GM12891 (cell line): ENCODE measurements at regions not wholly inside any gene's neighbourhood (a gene's known extent, or its start where the extent isn't known, plus 50 kb on each side); places are given as distances from the start of the nearest gene placed in this dataset.

Experiments
- DNase-seq: peaks from one replicate; pipeline ENCODE4 v3.0.0; 2011; ENCODE audit warnings: low spot score; ENCODE audit not compliant: insufficient read length
- FAIRE-seq: peaks from 2 replicates; lab custom pipeline; 2011; peaks lifted over from hg19 to GRCh38; lab: Jason Lieb, UNC
- PAX5 ChIP-seq: IDR thresholded peaks from 2 replicates; pipeline ENCODE4 v1.6.1; 2011; ENCODE audit warnings: low read length, moderate library complexity, mild to moderate bottlenecking; ENCODE audit not compliant: insufficient read depth, severe bottlenecking
- POLR2A ChIP-seq: IDR thresholded peaks from 2 replicates; pipeline ENCODE4 v1.6.1; 2011; ENCODE audit warnings: low read depth, low read length, control low read depth
- POLR2AphosphoS5 ChIP-seq: IDR thresholded peaks from 2 replicates; pipeline ENCODE4 v1.6.1; 2011; ENCODE audit warnings: low read depth, low read length, control low read depth
- POU2F2 ChIP-seq: IDR thresholded peaks from 2 replicates; pipeline ENCODE4 v1.6.1; 2011; ENCODE audit warnings: low read depth, mild to moderate bottlenecking, control low read depth, low read length, moderate library complexity
- SPI1 ChIP-seq: IDR thresholded peaks from 2 replicates; pipeline ENCODE4 v1.6.1; 2011; ENCODE audit warnings: low read depth, low read length, control low read depth
- TAF1 ChIP-seq: IDR thresholded peaks from 2 replicates; pipeline ENCODE4 v1.6.1; 2011; ENCODE audit warnings: low read depth, low read length, control low read depth

DNA sequence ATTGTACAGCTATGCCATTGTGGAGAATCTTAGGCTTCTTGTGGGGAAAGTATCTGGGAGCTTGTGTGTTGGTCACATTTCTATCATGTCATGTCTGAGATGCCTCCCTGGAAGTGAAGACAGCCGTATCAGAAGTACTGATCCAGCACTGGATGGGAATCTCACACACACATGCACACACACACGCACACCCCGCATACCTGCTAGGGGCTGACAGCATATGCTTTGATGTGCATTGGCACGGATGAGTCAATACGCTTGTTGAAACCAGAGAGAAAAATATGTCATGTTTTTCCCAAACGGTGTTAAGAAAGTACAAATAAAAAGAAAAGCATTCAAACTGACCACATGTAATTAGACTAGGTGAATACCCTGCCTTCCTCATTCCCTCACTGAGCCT, 260.8 kb downstream of the KTN1 start:
- DNase-seq (no peak), FAIRE-seq (no peak)
- TF ChIP-seq SPI1 (no peak), POU2F2 (no peak), POLR2AphosphoS5 (no peak), POLR2A (no peak), PAX5 (no peak), TAF1 (no peak)

DNA sequence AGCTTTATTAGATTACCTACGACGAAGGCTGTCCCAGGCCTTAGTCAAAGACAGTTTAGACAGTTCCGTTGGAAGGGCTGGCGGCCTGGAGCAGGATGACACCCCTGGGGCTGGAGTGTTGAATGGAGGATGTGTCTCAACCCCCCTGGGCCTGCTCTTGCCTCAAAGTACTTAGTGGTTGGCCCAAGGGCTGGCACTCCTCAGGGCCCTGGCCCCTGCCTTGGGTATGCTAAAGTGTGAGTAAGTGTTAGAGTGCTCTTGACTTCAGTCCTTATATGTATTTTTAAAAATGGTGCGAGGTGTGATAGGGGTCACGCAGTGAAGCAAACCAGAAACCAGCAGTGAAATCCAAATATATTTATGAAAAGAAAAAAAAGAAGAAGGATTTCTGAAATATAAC, 261.6 kb downstream of the KTN1 start:
- TF ChIP-seq PAX5, result no peak
- no peak for TF ChIP-seq SPI1
- no peak for TF ChIP-seq POLR2A
- TF ChIP-seq POU2F2, result no peak
- TF ChIP-seq POLR2AphosphoS5, result no peak
- no peak for TF ChIP-seq TAF1
- no peak for FAIRE-seq

DNA sequence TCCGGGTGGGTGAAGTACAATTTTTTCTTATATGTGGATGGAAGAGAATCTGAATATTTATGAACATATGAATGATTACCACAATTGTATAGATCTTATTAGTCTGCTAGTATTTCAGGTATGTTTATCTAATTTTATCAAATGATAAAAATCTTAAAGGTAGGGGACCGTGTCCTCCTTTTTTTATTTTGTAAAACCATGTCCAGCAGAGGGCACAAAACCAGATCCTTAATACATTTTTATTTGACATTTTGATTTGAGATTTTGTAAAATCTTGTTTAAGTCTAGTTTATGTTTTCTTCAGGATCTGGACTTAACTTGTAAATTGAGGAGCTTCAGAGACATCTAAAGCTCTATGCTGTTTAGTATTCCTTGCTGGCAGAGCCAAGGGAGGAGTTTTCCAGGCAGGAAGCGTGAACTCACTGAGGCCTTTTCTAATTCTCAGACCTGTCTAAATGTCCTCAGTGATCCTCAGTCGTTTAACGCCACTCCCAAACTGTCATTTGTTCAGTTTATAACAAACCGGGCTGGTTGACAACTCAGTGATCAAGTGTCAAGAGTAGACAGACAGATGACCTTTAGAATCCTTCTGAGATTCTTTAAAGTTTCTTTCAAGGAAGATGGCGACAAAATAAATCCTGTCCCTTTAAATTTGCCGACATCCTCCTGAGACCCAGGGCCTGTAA, 263.9 kb downstream of the KTN1 start:
- DNase-seq (no peak), FAIRE-seq (no peak)
- TF ChIP-seq TAF1 (no peak), POU2F2 (no peak), SPI1 (no peak), POLR2A (no peak), PAX5 (no peak), POLR2AphosphoS5 (no peak)

More for the DNA sequence above, 261.6 kb downstream of the KTN1 start:
- no peak for DNase-seq

DNA sequence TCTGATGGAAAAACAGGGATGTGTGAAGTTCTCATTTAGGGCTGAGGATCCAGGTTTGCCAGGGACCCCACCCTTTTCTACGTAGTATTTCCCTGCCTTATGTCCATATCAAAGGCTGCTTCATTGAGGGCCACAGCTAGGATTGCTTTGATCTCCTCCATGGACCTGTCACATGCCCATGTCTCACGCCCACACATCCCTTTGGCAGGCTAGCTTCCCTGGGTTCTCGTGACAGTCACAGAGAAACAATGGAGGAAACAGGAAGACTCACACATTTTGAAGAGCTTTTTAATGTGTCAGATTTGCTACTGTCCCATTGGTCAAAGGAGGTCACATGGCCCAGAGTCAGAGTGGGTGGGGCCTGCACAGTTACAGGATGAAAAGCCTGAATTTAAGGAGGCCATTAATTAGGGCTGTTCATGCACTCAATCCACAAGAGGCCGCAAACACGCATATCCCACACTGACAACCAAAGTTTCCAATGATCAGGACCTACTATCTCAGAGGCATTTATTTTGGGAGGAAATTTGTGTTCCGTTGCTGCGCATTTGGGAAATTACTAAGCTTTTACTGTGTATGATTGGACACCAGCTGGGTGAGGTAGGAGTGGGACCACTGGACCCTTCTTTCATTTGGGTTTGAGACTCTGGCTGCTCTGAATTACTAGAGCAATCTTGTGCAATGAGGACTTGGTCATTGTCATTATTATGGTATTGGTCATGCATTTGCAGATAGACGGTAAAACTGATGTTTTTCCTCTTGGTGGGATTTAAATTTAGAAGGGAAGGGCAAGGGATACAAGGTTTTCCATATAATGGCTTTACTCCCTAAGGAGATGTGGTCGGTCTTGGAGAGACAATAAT, 266.2 kb downstream of the KTN1 start:
- TF ChIP-seq POLR2AphosphoS5, result no peak
- TF ChIP-seq TAF1, result no peak
- no peak for TF ChIP-seq POLR2A
- TF ChIP-seq SPI1, result no peak
- no peak for TF ChIP-seq POU2F2
- TF ChIP-seq PAX5, result no peak
- DNase-seq (no peak), FAIRE-seq (no peak)

DNA sequence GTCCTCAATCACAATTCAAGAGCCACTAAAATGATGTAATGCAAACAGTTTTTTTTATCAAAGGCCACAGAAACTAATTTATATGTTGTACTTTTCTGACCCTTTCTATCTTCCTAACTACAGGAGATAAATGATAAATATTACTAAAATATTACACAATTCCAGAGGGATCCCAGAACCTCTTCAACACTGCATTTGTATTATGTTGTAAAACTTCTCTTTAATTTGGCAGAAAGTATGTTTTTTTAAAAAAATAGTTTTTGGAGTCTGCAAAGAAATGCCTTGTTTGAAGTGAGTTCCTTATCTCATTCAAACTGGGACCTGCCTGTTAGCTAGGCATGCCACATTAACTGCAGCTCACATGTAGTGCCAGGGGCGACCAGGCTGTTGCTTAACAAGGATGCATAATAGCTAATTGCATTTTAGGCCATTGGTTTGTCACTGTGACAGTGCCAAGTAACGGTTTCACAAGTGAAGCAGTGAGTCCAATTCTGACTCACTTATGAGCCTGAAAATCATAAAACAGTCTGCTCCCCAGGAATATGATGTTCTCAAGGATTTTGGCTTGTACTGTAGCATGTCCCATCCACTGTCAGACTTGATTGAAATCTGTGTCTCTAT, 266.9 kb downstream of the KTN1 start:
- DNase-seq (no peak), FAIRE-seq (no peak)
- TF ChIP-seq POLR2AphosphoS5 (no peak), SPI1 (no peak), POLR2A (no peak), PAX5 (no peak), POU2F2 (no peak), TAF1 (no peak)

DNA sequence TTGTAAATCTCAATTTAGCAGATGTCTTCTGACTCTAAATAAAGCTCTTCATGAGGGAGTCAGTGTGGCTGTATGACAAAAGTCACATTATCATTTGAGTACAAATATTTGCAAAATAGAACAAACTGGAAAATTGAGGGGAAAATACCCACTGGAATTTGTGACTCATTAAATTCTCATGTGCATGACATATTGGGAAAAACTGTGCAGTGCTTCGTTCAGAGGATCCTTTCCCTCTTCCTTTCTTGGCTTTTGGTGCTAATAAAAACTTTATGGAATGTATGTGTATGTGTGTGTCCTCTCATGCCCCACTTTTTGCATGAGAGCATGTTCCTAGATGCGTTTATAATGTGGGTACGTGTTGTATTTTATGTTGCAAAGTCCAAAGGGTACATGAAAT, 267.8 kb downstream of the KTN1 start:
- DNase-seq, result no peak
- TF ChIP-seq POLR2AphosphoS5 (no peak), POLR2A (no peak), TAF1 (no peak), PAX5 (no peak), POU2F2 (no peak), SPI1 (no peak)
- no peak for FAIRE-seq

DNA sequence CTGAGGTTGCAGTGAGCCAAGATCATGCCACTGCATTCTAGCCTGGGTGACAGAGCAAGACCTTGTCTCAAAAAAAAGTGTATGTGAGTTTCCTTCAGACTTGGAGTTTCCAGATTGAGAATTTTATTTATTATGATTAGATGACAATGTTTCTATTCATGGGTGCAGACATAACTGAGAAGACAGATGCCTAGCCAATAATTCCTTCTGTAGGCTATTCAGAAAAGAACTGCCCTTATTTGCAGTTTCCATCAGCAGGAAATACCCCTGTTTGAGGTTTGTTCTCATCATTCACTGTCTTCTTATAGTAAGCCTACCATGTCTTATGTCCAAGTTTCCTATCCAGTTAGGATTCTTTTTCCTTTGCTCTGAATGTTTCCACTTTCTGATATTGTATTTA, 269.0 kb downstream of the KTN1 start:
- FAIRE-seq (no peak), DNase-seq (no peak)
- TF ChIP-seq POU2F2 (no peak), SPI1 (no peak), POLR2AphosphoS5 (no peak), TAF1 (no peak), POLR2A (no peak), PAX5 (no peak)

DNA sequence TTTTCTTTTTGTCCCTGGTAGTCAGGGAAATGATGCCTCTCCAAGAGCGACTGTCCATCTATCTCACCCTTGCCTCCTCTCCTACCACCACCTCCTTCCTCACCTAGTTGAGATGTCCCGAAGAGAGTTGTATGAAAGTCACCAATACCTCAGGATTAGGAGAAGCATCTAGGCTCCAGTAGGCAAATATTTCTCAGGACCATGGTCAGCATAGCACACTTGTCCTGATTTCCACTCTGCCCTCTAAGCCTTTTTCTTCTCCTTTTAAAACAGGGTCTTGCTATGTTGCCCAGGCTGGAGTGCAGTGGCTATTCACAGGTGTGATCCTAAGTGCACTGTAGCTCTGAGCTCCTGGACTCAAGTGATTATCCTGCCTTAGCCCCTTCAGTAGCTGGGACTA, 268.4 kb upstream of the PELI2 start:
- no peak for FAIRE-seq
- TF ChIP-seq SPI1, result no peak
- DNase-seq, result no peak

DNA sequence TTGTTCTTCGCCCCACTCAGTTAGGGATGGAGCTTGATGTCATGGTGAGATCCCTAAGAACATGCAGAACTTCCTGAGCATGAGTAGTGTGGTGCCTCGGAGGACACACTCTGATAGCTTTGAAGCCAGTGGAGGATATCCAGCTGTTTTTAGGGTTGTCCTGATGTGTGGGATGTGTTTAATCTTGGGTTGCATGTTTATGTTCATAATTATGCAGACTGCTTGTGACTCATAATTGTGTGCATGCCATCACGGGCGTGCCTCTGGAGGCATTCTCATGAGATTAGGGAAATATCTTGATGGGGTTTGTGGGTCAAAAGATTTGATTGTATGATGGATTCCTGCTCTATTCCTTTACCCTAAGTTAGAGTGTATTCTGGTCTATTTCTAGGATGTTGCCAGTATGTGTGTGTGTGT, 267.4 kb upstream of the PELI2 start:
- no peak for TF ChIP-seq PAX5
- TF ChIP-seq TAF1, result no peak
- no peak for TF ChIP-seq POLR2AphosphoS5
- TF ChIP-seq SPI1, result no peak
- no peak for TF ChIP-seq POLR2A
- no peak for TF ChIP-seq POU2F2
- DNase-seq (no peak), FAIRE-seq (no peak)
